HG03066 (cell line): ENCODE measurements at regions not wholly inside any gene's neighbourhood (a gene's known extent, or its start where the extent isn't known, plus 50 kb on each side); places are given as distances from the start of the nearest gene placed in this dataset.
"Not testable (repeated sequence)": the region's sequence is repeated elsewhere in the genome, so short reads cannot be mapped to it uniquely, and the experiment has no call there.

Experiments
- ATAC-seq: cut with Tn5 transposase; IDR thresholded peaks from one replicate; pipeline ENCODE4 v1.9.1; 2021; ENCODE audit warnings: low read depth; ENCODE audit not compliant: unreplicated experiment

DNA sequence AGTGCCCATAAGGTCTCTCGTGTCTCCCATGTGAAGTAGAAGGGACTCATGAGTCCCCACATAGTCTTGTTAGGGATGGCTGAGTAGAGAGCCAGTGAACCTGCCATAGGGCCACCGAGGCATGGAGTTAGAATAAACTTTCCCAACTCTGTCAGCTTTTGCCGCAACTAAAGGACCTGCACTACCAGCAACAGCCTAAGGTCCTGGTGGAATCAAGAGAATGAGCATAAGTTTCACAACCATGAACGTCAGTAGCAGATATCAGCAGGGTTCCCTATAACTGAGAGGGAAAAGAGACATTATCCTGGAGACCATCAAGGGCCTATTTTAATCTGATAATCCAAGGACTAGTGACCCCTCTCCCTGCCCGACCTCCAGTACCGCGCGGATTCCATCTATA, 60.3 kb upstream of the FNDC3B start:
- ATAC-seq = no peak

DNA sequence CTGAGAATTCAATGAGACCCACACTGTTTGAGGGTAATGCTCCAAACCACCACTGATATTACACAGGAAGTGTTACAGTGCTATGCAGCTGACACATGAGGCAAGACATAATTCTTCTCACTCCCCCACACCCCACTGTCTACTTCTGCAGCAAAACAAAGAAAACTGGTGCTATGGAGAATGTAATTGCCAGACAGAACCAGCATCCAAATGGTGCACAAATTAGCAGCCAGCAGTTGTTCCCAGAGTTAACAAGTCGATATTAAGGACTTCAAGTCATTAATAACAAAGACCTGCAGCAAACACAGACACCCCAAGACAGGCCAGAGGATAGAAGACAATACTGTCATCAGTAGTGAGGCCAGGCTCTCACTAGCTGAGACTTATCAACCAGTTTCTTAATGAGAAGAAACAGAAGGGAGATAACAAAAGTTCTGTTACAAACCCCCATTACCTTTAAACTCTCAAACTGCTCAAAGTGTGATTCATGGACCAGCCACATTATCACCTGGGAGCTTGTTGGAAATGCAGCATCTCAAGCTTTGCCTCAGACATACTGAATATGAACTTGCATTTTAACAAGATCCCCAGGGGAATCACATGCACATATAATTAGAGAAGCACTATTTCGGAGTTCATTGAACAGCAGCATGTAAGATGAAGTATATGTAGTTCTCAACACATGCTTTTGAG, 58.7 kb upstream of the FNDC3B start:
- no peak for ATAC-seq

DNA sequence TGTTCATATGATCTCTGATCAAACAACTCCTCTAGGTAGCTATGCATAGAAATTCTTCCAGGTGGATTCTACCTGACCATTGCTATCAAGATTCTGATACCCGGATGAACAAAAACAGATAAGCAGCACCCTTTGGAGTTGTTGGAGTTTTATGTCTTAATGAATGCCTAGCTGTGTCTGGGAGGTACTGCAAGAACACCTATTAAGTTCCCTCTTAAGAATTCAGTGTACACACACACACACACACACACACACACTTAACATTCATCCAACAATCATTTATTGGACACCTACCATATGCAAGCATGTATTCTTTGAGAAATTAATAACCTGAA, 58.1 kb upstream of the FNDC3B start:
- no peak for ATAC-seq

DNA sequence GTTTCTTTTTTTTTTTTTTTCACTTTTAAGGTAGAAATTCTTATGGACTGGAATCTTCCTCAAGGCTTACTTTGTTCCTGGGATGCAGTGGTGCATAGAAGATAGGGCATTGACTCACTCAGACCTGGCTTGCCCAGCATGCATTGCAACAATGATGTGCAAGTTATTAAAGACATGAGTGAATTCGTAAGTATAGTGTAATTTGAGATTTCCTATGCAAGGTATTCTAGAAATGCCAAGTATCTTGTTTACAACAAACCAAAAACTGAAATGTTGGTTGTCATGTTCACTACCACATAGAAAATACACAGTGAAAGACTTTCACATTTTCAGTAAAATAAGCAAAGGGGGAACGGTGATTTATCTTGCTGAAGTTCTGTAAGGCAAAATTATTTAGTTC, 56.5 kb upstream of the FNDC3B start:
- no peak for ATAC-seq

DNA sequence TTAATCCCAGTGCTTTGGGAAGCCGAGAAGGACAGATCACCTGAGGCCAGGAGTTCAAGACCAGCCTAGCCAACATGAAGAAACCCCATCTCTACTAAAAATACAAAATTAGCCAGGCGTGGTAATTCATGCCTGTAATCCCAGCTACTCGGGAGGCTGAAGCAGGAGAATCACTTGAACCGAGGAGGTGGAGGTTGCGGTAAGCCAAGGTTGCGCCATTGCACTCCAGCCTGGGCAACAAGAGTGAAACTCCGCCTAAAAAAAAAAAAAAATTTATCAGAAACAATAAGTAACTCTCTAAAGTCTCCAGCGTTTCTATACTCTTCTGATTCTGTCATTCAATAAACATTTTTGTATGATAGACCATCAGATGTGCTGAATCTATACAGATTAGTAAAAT, 55.7 kb upstream of the FNDC3B start:
- not testable (repeated sequence) for ATAC-seq

DNA sequence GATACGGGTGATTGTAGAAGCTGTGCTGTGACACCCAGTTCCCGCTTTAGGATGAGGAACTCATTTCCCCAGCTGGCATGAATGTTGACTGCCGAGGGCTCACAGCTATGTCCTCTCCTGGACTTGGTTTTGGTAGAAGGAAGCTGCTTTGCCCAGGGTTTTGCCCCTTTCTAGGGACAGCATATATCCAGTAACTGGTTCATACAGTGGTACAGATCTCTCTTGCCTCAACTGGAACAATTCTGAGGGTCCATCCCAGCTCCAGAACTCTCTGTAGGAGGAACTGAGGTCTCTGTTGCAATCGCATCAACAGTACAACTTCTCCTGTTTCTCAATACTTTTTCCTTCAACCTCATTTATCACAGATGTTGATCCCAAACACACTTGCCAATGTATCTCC, 54.5 kb upstream of the FNDC3B start:
- ATAC-seq = no peak

DNA sequence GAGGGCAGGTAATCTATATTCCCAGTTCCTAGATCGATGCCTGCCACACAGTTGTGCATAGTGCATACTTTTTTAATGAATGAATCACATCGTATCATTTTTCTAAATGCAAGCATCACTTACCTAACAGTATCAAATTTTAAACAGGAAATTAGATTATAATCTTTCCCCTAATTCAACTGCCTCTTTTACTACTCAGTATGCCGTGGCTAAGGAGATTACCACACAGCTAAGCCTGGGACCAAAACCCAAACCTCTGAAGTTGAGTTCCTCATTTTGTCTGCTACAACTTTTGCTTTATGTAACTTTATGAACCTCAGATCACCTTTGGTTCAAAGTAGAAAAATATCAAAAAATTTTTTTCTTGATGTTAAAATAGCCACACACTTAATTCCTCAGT, 53.2 kb upstream of the FNDC3B start:
- ATAC-seq = no peak

DNA sequence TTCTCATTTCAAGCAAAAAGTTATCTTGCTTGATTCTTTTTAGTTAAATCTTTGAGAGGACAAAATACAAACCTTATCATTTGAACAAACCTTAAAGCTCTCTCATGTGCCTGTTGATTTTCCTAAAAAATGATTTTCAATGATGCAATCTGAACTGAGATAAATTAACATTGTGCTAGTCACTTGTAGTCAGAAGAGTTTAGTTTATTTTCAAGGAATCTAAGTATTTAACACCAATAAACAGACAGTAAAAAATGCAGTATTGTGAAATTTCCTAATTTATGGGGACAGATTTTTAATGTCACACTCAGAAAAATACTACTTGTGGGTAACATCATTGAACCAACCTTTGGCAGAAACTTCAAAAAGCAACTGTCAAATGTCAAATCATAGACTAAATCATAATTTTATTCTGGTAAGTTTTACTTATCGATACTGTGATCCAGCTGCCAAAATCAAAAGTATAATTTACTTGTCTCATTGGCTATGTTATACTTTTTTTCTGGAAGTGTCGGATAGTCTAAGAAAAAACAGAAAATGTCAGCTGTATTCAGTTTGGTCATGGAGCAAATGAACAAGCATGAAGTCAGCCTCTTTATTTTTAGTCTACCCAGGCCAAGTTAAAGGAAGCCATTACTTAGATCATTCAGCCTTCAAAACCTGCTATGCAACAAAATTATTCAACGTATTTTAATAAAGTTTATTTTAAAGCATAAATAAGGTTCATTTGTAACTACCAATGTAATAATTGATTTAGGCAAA, 52.4 kb upstream of the FNDC3B start:
- ATAC-seq = no peak
